ENCODE measurements at regions not wholly inside any gene's neighbourhood (a gene's known extent, or its start where the extent isn't known, plus 50 kb on each side); places are given as distances from the start of the nearest gene placed in this dataset.

GRCh38 chr19:28855216-28855615 is 357.7 kb downstream of the UQCRFS1 start:
- TF ChIP-seq CHD4 (IDR thresholded peaks at IDR 0.05; ENCODE audit: borderline replicate concordance) (no peak), FOSL2 (IDR thresholded peaks at IDR 0.05) (no peak), FOSL2 (CRISPR knock-in tag; IDR thresholded peaks at IDR 0.05) (no peak), BHLHE40 (IDR thresholded peaks at IDR 0.05; ENCODE audit: low read depth, low read length) (no peak), GATA3 (IDR thresholded peaks at IDR 0.05; ENCODE audit: borderline replicate concordance) (no peak), HES2 (IDR thresholded peaks at IDR 0.05) (no peak)

Measured in A549 (cell line).